ENCODE measurements at regions not wholly inside any gene's neighbourhood (a gene's known extent, or its start where the extent isn't known, plus 50 kb on each side); places are given as distances from the start of the nearest gene placed in this dataset.
A peak's percentile ranks its signal among the peaks of the same experiment; 100 is the strongest.
"Not testable (repeated sequence)": the region's sequence is repeated elsewhere in the genome, so short reads cannot be mapped to it uniquely, and the experiment has no call there.

DNA sequence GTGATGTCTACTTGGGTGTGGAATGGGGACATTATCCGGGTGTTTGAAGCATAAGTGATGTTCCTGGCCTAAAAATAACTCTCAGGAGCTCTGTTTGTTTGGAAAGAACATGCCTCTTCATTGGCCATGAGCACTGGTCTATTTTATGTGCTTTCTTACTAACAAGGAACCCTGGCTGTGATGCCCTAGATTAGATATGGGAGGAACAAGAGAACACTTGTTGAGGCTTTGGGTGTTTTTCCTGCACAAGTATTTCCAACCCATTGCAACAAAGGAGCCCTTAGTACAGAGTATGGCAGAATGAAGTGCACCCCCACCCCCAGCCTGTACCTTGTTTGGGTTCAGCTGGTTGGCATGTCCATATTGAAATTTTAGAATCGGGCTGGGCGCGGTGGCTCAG lies 95.9 kb downstream of the SLC4A3 start:
- in situ Hi-C loops (cut with MboI; ENCODE audit: low pct_unique_long_range_greater_than_20kb, low sequenced_read_pairs), result no loop called here
- no peak for DNase-seq

DNA sequence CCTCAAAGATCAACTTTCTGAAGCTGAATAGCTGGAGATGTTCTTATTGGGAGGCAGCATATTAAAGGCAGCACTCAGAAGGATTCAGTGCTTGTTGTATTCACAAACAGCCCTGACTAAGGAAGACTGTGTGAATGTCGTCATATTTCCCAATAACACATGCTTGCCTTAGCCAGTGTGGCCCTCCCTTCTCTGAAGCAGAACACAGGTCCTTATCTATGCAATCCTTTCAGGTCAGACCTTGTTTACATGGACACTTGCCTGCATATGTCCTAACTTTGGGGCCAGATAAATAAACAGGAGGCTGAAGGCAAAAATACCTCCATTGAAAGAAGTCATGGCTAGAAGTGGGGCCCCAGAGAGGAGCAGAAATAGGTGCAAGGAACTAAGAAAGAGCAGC lies 97.2 kb downstream of the SLC4A3 start:
- no peak for DNase-seq
- in situ Hi-C loops (cut with MboI; ENCODE audit: low pct_unique_long_range_greater_than_20kb, low sequenced_read_pairs), result no loop called here

DNA sequence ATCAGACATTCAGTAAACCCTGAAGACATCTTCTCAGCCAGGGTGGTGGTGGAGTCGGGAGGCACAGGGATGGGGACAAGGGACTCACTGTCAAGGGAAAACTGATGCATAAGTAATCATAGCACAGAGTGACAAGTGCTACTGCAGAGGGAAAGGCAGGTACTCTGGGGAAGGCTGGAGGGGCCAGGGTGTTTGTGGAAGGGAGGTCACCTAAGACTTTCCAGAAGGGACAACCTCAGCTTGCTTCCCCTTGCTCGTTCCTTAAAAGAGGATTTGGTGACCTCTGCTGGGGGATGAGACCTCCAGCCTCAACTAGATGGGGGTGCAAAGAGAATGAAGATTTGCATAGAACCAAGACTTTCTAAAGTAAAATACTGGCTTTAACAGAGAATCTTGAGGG lies 99.5 kb downstream of the SLC4A3 start:
- DNase-seq, result no peak
- in situ Hi-C loops (cut with MboI; ENCODE audit: low pct_unique_long_range_greater_than_20kb, low sequenced_read_pairs), result no loop called here

DNA sequence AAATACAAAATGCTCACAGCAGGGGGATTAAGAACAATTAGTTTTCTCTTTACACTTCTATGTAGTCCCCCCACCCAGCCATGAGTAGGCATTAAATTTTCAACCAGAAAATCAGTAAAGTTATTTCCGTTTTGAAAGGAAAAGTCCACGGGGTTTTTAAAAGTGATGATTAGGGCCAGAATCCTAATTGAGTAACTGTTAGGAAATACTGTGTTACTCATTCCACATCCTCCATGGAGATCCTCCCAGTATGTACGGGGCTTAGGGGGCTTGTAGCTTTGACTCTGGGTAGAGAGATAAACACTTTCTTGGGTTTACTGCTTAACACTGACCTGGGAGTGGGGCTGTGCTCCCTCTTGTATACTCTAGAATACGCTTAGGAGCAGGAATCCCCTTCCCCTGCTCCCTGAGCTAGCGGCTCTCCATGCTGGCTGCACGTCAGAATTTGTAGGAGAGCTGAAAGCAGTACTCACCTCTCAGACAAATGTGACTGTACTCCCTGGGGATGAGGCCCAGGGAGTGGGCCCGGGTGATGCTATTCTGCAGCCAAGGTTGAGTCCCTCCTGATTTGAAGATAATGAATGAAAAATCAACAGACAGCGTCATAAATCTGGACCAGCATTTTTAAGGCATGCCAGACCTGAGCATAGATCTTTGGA lies 100.5 kb downstream of the SLC4A3 start:
- in situ Hi-C loops (cut with MboI; ENCODE audit: low pct_unique_long_range_greater_than_20kb, low sequenced_read_pairs), result no loop called here

DNA sequence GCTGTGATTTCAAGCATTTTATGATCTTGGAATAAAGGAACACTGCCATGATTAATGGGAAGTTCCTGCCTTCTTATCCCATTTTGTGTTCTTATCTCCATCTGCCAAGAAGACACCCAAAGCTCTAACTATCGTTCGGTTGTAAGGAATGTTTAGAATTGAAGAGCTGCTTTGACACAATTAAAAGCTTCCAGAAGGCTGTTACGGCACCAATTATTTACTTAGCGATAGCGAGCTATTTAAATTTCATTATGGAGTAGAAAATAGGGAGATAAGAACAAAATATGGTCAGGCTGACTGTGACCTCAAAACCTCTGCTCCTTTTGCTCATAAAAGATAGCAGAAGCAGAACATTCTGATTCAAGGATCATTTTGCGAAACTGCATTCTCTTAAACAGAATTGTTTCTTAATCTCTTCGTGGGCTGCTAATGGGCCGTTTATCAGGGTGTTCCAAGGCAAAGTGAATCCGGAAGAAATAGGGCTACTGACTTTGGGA lies 101.6 kb downstream of the SLC4A3 start:
- in situ Hi-C loops (cut with MboI; ENCODE audit: low pct_unique_long_range_greater_than_20kb, low sequenced_read_pairs), result no loop called here
- DNase-seq, result no peak

More for the DNA sequence above, 100.5 kb downstream of the SLC4A3 start:
- DNase-seq, result no peak

DNA sequence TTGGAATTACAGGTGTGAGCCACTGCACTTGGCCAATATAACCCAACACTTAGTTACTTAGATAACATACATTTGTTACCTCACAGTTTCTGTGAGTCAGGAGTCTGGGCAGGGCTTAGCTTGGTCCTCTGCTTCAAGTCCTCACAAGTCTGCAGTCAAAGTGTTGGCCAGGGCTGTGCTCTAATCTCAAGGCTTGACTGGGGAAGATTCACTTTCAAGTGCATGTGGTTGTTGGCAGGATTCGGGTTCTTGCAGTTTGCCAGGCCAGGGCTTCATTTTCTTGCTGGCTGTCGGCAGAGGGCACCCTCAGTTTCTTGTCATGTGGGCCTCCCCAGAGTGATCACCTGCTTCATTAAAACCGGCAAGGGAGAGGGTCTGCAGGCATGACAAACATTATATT lies 103.7 kb downstream of the SLC4A3 start:
- DNase-seq, result no peak
- in situ Hi-C loops (cut with MboI; ENCODE audit: low pct_unique_long_range_greater_than_20kb, low sequenced_read_pairs), result no loop called here

DNA sequence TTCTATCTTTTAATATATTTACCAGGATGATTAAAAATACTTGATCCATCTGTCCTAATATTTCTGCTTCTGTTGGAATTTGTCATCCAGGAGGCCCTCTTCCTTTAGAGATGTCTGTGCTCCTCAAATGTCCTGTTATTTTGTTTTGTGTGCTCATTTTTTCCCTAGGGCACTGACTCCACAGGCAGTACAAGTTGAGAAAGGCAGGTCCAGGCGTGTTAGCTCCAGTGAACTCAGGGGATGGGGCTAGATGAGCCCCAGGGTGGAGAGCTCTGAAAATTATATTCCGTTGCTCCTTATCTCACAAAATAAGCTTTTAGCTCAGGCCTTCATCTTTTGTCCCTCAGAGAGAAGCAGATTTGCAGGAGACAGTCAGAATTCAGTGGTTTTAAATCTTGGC lies 105.7 kb downstream of the SLC4A3 start:
- in situ Hi-C loops (cut with MboI; ENCODE audit: low pct_unique_long_range_greater_than_20kb, low sequenced_read_pairs), result no loop called here
- no peak for DNase-seq

DNA sequence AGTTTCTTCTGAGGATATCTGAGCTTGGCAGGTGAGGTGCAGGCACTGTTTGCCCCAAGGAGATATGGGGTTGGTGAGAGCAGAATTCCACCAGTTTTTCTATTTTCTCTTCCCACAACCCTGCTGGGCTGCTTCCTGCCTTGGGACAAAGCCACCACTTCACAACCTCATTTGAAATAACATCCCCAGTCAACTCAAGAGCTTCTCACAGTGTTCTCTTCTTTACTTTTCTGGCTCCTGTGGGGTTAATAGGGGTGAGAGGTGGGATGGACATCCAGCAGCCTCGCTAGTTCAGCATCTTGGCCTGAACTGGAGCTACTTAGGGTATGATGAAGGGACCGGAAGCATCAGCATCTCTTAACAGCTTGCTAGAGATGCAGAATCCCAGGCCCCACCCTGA lies 106.3 kb downstream of the SLC4A3 start:
- no peak for DNase-seq
- in situ Hi-C loops (cut with MboI; ENCODE audit: low pct_unique_long_range_greater_than_20kb, low sequenced_read_pairs), result no loop called here

DNA sequence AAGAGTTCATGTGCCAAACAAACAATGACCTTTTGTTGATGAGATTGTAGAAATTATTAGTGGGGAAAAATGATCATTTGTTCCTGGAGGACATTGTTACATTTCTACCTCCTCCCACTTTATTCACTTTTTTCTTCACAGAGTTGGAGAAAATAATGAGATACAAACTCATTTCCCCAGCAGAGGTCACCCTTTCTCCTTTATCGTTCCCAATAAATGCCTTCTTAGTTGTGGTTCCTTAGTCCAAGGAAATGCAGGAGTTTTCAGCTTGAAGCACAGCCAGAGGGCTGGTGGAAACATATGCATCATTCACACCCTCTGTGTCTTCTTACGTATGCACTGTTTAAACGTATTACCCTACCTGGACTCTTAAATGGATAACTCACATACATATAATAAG lies 108.8 kb downstream of the SLC4A3 start:
- DNase-seq, result peak; percentile 71
- in situ Hi-C loops (cut with MboI; ENCODE audit: low pct_unique_long_range_greater_than_20kb, low sequenced_read_pairs), result no loop called here

DNA sequence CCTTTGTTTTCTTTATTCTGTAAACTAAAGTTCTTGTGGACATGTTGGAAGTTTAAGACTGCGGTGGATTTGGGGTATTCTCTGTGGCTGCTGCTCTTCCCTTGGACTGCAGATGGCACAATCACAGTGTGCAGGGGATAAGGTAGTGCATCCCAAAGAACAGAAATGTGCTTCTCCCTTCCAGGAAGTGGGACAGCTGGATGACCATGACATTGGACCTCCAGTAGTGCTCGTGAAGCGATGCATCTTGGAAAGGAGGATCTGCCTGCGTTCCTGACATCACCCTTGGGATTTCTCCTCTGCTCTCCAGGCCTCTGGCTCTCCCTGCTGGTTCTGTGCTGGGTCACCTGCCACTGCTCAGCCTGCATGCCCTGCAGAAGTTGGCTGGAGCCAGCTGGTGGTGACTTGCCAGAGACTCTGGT lies 109.9 kb downstream of the SLC4A3 start:
- no peak for DNase-seq
- in situ Hi-C loops (cut with MboI; ENCODE audit: low pct_unique_long_range_greater_than_20kb, low sequenced_read_pairs), result no loop called here

DNA sequence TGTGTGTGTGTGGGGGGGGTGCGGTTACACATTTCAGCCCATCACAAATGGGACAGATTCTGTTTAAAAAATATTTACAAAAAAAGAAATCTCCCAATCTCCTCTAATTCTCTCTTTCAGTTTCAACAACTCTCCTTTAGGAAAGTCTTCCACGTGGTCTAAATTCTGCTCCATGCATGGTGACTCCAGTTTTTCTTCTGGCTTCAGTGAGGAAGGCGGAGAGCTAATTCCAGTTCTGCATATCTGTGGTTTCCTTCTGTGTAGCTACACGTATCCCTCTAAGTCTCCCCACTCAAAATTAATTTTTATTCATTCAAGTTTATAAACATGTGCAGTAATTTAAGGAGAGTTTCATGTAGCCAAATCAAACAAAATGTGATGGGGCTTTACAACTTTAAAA lies 111.6 kb downstream of the SLC4A3 start:
- DNase-seq, result no peak
- in situ Hi-C loops (cut with MboI; ENCODE audit: low pct_unique_long_range_greater_than_20kb, low sequenced_read_pairs), result no loop called here

DNA sequence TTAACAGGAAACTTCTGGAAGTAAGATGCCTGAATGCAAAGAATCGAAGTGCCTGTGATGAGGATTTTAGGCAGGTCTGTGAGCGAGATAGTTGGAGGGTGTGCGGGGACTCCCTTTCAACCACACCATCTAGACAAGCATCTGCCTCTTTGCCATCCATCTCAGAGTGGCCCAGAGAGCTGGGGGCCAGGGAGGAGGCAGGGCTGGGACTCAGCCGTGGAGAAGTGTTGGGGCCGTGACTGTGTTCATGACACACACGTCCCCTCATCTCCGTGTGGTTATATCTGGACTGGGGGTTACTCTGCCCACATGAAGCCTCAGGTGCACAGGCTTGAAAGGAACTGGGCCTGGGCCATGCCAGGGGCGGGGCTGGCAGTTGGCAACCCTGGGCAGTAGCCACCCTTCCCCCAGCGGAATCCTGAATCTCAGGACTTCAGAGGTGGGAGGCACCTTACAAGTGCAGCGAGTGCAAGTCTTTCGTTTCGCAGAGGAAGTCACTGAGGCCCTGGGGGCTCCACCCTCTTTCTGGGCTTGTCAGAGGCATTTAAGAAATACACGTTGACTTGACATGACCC lies 112.5 kb downstream of the SLC4A3 start:
- no peak for DNase-seq
- in situ Hi-C loops (cut with MboI; ENCODE audit: low pct_unique_long_range_greater_than_20kb, low sequenced_read_pairs), result no loop called here

DNA sequence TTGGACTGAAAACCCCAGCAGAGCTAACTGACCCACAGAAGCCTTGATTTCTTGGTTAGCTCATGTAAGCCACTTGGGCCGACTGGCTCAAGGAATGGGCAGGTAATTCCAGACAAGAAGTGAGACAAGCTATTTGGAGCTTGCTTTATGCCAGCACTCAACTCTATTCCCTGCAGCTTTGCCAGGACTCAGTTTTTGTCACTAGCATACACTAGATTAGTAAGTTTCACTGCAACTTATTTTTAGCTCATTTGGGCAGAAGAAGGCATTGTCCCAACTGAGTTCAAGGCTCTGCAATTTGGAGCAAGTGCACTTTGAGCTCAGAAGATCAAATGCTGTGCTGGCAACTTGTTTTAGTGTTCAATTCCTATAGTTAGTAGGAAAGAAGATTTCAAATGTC lies 116.1 kb downstream of the SLC4A3 start:
- in situ Hi-C loops (cut with MboI; ENCODE audit: low pct_unique_long_range_greater_than_20kb, low sequenced_read_pairs), result no loop called here
- DNase-seq, result no peak

DNA sequence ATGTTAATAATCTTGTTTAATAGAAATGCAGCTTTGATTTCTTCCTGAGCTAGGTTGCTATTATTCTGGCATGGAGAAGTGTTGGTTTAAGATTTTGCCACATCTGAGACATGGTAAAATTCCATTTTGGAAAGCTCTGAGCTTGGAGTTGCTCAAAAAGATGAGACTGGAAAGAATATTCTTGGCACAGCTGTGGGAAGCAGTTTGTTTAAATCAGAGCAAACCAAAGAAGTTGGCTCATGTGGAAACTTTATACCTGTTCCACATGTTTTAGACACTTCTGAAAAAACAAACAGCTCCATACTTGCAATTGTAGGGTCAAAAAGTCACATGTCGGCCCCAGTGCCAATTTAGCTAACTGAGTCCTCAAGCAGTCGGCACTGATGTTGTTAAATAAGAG lies 116.6 kb downstream of the SLC4A3 start:
- in situ Hi-C loops (cut with MboI; ENCODE audit: low pct_unique_long_range_greater_than_20kb, low sequenced_read_pairs), result no loop called here
- DNase-seq, result no peak

DNA sequence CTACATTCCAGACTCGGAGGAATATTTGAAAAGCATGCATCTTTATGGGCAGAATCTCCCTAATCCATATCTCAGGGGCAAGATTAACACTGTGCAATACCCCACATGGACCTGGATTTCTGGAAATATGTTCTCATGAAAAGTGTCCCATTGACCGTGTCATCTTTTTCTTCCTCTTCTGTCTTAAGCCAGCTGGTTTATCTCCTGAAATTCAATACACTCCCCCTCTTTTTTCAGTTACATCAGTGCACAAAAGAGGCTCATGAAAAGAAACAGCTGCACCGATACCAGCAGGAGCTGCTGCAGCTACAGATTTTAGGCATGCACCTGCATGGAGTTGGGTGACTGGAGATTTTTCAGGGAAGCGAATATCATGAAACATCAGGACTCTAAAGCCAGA lies 117.2 kb downstream of the SLC4A3 start:
- in situ Hi-C loops (cut with MboI; ENCODE audit: low pct_unique_long_range_greater_than_20kb, low sequenced_read_pairs), result no loop called here
- DNase-seq, result no peak

DNA sequence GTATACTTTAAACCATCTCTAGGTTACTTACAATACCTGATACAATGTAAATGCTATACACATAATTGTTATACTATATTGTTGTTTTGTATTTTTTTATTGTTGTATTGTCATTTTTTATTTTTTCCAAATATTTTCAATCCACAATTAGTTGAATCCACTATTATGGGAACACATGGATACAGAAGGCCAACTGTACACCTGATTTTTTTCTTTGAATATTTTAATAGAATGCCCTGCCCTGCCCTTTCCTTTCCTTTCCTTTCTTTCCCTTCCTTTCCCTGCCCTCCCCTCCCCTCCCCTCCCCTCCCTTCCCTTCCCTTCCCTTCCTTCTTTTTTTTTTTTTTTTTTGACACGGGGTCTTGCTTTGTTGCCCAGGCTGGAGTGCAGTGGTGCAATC lies 120.2 kb downstream of the SLC4A3 start:
- no peak for DNase-seq
- in situ Hi-C loops (cut with MboI; ENCODE audit: low pct_unique_long_range_greater_than_20kb, low sequenced_read_pairs), result no loop called here

DNA sequence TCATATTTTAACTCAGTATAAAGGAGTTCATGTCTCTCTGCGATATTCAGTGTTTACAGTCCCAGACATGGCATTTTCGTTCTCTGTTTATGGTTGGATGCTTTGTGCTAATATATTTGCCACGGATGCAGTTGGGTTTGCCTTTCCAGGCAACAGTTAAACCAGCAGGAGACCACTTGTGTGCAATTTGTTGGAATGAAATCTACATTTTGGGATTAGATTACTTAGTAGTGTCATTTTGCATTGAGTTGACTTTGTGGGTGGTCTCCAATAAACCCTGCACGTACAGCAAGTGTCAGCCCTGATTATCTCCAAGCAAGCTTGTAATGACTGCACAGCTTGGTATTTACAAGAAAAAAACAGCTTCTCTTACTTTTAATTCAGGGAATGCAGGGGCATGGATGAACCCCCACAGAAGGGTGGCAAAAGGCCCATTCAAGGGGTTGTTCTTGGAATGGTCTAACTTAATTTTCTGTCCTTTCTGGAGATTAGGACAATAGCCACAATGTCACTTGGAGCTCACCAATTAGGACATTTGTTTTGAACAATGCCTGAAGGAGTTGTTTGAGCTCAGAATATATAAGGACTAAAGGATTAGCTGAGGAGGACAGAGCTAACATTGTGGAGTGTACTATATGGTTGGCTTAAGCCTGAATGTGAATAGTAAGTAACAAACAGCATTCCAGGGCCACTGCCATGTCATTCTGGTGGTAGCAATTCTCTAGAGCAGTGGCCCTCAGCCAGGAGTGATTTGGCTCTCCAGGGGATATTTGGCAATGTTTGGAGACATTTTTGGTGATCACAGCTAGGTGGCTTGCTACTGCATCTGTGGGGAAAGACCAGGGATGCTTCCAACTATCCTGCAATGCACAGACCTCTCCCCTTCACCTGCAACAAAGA lies 121.5 kb downstream of the SLC4A3 start:
- DNase-seq, result no peak
- in situ Hi-C loops (cut with MboI; ENCODE audit: low pct_unique_long_range_greater_than_20kb, low sequenced_read_pairs), result no loop called here

DNA sequence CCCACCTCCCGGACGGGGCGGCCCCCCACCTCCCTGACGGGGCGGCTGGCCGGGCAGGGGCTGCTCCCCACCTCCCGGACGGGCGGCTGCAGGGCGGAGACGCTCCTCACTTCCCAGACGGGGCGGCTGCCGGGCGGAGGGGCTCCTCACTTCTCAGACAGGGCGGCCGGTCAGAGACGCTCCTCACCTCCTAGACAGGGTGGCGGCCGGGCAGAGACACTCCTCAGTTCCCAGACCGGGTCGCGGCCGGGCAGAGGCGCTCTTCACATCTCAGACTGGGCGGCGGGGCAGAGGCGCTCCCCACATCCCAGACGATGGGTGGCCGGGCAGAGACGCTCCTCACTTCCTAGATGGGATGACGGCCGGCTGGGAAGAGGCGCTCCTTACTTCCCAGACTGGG lies 123.7 kb downstream of the SLC4A3 start:
- in situ Hi-C loops (cut with MboI; ENCODE audit: low pct_unique_long_range_greater_than_20kb, low sequenced_read_pairs); DNase-seq: not testable (repeated sequence)

DNA sequence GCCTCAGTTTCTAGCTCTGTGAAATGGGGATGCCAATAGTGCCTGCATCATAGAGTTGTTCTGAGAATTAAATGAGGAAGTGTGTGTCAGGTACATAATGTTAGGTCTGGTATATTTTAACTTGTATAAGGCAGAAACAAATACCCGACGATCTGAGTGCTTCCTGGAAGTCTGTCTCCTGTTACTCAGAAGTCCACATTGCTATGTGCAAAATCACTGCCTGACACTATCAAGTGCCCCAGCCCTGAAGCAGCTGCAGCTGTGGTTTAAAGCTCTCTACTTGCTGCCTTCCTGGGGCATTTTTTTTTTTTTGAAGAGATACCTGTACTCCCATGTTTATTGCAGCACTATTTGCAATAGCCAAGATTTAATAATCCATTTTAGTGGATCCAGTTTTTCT lies 125.3 kb downstream of the SLC4A3 start:
- in situ Hi-C loops (cut with MboI; ENCODE audit: low pct_unique_long_range_greater_than_20kb, low sequenced_read_pairs), result no loop called here
- DNase-seq, result no peak
